ENCODE measurements at regions not wholly inside any gene's neighbourhood (a gene's known extent, or its start where the extent isn't known, plus 50 kb on each side); places are given as distances from the start of the nearest gene placed in this dataset.

GRCh38 chr4:32624943-32625603 lies 1904.9 kb downstream of the PCDH7 start:
- Histone ChIP-seq H3K27me3 (no peaks in the 10 kb centered on the region), H3K36me3 (replicated peaks in 1 of 2) (no peaks in the 10 kb centered on the region), H3K27ac (no peak overlapping the region), H3K4me1 (replicated peaks in 1 of 2) (no peaks in the 10 kb centered on the region), H3K4me3 (no peak overlapping the region), H3K9me3 (replicated peaks in 1 of 3) (no peaks in the 10 kb centered on the region)
- no peak for DNase-seq
- intact Hi-C loops (cut with DNase I), result no loop called here
- TF ChIP-seq CTCF (IDR thresholded peaks at IDR 0.05), result no peak
- TF ChIP-seq POLR2A (IDR thresholded peaks at IDR 0.05), result no peak
- 67 to 76% (median 71%) methylated on average over 7 of the region's 7 CpGs for WGBS, 4 donors

DNA sequence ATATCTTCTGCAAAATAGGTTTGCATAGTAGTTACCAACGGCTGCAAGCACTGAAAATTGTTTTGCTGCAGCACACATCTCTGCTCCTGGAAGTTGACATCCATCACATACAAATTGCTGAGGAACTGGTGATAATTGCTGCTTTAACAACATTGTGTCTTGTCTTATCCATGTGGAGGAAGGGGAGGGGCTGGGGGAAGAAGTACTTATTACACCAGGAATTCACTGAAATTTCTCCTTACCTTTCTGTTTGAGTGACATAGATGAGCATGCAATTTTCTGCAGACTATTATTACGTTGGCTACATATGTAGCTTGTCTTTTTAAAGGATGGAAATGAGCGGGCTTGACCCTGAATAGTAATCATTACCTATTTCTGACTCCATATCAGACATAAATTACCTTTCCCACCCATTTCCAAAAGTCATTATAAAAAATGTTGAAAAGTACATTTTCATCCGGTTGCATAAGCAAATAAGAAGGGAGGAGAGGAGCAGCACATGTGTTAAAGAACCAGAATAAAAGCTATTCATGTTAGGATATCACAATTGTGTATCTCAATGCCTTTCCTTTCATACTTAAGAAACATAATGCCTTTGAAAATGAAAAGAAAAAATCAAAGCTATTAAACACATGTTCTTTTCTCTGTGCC lies 1905.6 kb downstream of the PCDH7 start:
- no peak overlapping the region for H3K4me3 ChIP-seq
- no peaks in the 10 kb centered on the region for H3K27me3 ChIP-seq
- no peak for TF ChIP-seq CTCF (IDR thresholded peaks at IDR 0.05)
- no peak for TF ChIP-seq POLR2A (IDR thresholded peaks at IDR 0.05)
- intact Hi-C loops (cut with DNase I), result no loop called here
- no peaks in the 10 kb centered on the region for H3K36me3 ChIP-seq (replicated peaks in 1 of 2)
- no peaks in the 10 kb centered on the region for H3K4me1 ChIP-seq (replicated peaks in 1 of 2)
- no peaks in the 10 kb centered on the region for H3K9me3 ChIP-seq (replicated peaks in 1 of 3)
- no peak overlapping the region for H3K27ac ChIP-seq
- DNase-seq, result no peak
- WGBS, 4 donors, result 56 to 61% (median 58%) methylated on average over 4 of the region's 4 CpGs

GRCh38 chr4:32631831-32632230 lies 1911.7 kb downstream of the PCDH7 start:
- no peaks in the 10 kb centered on the region for H3K4me1 ChIP-seq (replicated peaks in 1 of 2)
- no peaks in the 10 kb centered on the region for H3K27me3 ChIP-seq
- TF ChIP-seq CTCF (IDR thresholded peaks at IDR 0.05), result no peak
- no peak for TF ChIP-seq POLR2A (IDR thresholded peaks at IDR 0.05)
- H3K4me3 ChIP-seq, result no peak overlapping the region
- no peak overlapping the region for H3K27ac ChIP-seq
- no peaks in the 10 kb centered on the region for H3K36me3 ChIP-seq (replicated peaks in 1 of 2)
- WGBS, 4 donors, result 66 to 68% (median 67%) methylated on average over 3 of the region's 3 CpGs
- intact Hi-C loops (cut with DNase I), result no loop called here
- DNase-seq, result no peak
- no peaks in the 10 kb centered on the region for H3K9me3 ChIP-seq (replicated peaks in 1 of 3)

- no peak overlapping the region for H3K27ac ChIP-seq
- 83 to 90% (median 87%) methylated on average over 17 of the region's 17 CpGs for WGBS, 4 donors
- no peaks in the 10 kb centered on the region for H3K4me1 ChIP-seq (replicated peaks in 1 of 2)
- H3K27me3 ChIP-seq, result no peaks in the 10 kb centered on the region
- TF ChIP-seq POLR2A (IDR thresholded peaks at IDR 0.05) (no peak), CTCF (IDR thresholded peaks at IDR 0.05) (no peak)
- no peaks in the 10 kb centered on the region for H3K9me3 ChIP-seq (replicated peaks in 1 of 3)
- no peak for DNase-seq
- no peak overlapping the region for H3K4me3 ChIP-seq
- intact Hi-C loops (cut with DNase I), result no loop called here
- H3K36me3 ChIP-seq (replicated peaks in 1 of 2), result no peaks in the 10 kb centered on the region
Measured at GRCh38 chr4:32633421-32633820, 1913.3 kb downstream of the PCDH7 start.

Measured in adrenal gland (tissue), 9 donors.